BE2C (cell line): ENCODE measurements at regions not wholly inside any gene's neighbourhood (a gene's known extent, or its start where the extent isn't known, plus 50 kb on each side); places are given as distances from the start of the nearest gene placed in this dataset.
A peak's percentile ranks its signal among the peaks of the same experiment; 100 is the strongest.

Experiments used
- DNase-seq: peaks from one replicate; pipeline ENCODE4 v3.0.0-alpha.2; 2020
- H3K27me3 ChIP-seq: fragments of 250-450 bp; sonication (Bioruptor Pico); 2 replicates; pipeline ENCODE4 v1.5.1; 2020; ENCODE audit warnings: mild to moderate bottlenecking
- H3K36me3 ChIP-seq: fragments of 250-450 bp; sonication (Bioruptor Pico); 2 replicates; pipeline ENCODE4 v1.5.1; 2020; ENCODE audit warnings: mild to moderate bottlenecking
- H3K4me1 ChIP-seq: fragments of 250-450 bp; sonication (Bioruptor Pico); 2 replicates; pipeline ENCODE4 v1.5.1; 2020
- H3K4me3 ChIP-seq: 2 replicates; pipeline ENCODE4 v1.5.1; 2011; ENCODE audit warnings: low read depth, low read length
- H3K9me3 ChIP-seq: fragments of 250-450 bp; sonication (Bioruptor Pico); 2 replicates; pipeline ENCODE4 v1.5.1; 2020
- CTCF ChIP-seq: IDR thresholded peaks from 2 replicates; pipeline ENCODE4 v1.5.1; 2012; ENCODE audit warnings: mild to moderate bottlenecking, low read depth, low read length

- H3K4me1 ChIP-seq: peaks cover 9% of the 10 kb centered on the region
- no peak for DNase-seq
- no peaks in the 10 kb centered on the region for H3K36me3 ChIP-seq
- TF ChIP-seq CTCF: peak; percentile 55
- no peaks in the 10 kb centered on the region for H3K9me3 ChIP-seq
- no peak overlapping the region for H3K4me3 ChIP-seq
- H3K27me3 ChIP-seq: no peaks in the 10 kb centered on the region
Measured at GRCh38 chr3:116614795-116615362, 94.7 kb upstream of the TUSC7 start.

GRCh38 chr3:116618138-116618537 lies 91.4 kb upstream of the TUSC7 start:
- Histone ChIP-seq H3K9me3 (no peaks in the 10 kb centered on the region), H3K4me1 (peaks cover 9% of the 10 kb centered on the region), H3K36me3 (no peaks in the 10 kb centered on the region), H3K4me3 (no peak overlapping the region), H3K27me3 (no peaks in the 10 kb centered on the region)
- no peak for TF ChIP-seq CTCF
- no peak for DNase-seq

GRCh38 chr3:116618930-116619329 lies 90.6 kb upstream of the TUSC7 start:
- H3K27me3 ChIP-seq: no peaks in the 10 kb centered on the region
- DNase-seq: no peak
- TF ChIP-seq CTCF: no peak
- no peaks in the 10 kb centered on the region for H3K36me3 ChIP-seq
- H3K4me1 ChIP-seq: peaks cover 9% of the 10 kb centered on the region
- no peak overlapping the region for H3K4me3 ChIP-seq
- no peaks in the 10 kb centered on the region for H3K9me3 ChIP-seq

GRCh38 chr3:116630494-116630893 lies 79.1 kb upstream of the TUSC7 start:
- Histone ChIP-seq H3K4me1 (no peaks in the 10 kb centered on the region), H3K27me3 (no peaks in the 10 kb centered on the region), H3K36me3 (no peaks in the 10 kb centered on the region), H3K9me3 (no peaks in the 10 kb centered on the region), H3K4me3 (no peak overlapping the region)
- no peak for TF ChIP-seq CTCF
- DNase-seq: no peak

GRCh38 chr3:116639641-116640040 lies 69.9 kb upstream of the TUSC7 start:
- no peaks in the 10 kb centered on the region for H3K4me1 ChIP-seq
- no peaks in the 10 kb centered on the region for H3K36me3 ChIP-seq
- H3K4me3 ChIP-seq: no peak overlapping the region
- TF ChIP-seq CTCF: no peak
- no peaks in the 10 kb centered on the region for H3K9me3 ChIP-seq
- no peak for DNase-seq
- no peaks in the 10 kb centered on the region for H3K27me3 ChIP-seq

GRCh38 chr3:116640109-116640508 lies 69.5 kb upstream of the TUSC7 start:
- H3K4me3 ChIP-seq: no peak overlapping the region
- H3K9me3 ChIP-seq: no peaks in the 10 kb centered on the region
- no peak for TF ChIP-seq CTCF
- no peaks in the 10 kb centered on the region for H3K36me3 ChIP-seq
- no peaks in the 10 kb centered on the region for H3K4me1 ChIP-seq
- no peak for DNase-seq
- no peaks in the 10 kb centered on the region for H3K27me3 ChIP-seq
